BJ (cell line): ENCODE measurements at regions not wholly inside any gene's neighbourhood (a gene's known extent, or its start where the extent isn't known, plus 50 kb on each side); places are given as distances from the start of the nearest gene placed in this dataset.

ENCODE experiments used
- CTCF ChIA-PET: fragments of 350-600 bp; formaldehyde crosslinking; extraction: SDS; loops from one replicate; lab custom pipeline; 2021; ENCODE audit warnings: antibody characterized with exemption, inconsistent platforms; lab: Yijun Ruan, JAX
- POLR2A ChIA-PET: fragments of 300-600 bp; sonication (Branson Sonifier 250); formaldehyde crosslinking; extraction: SDS; loops from one replicate; lab custom pipeline; 2021; ENCODE audit warnings: antibody characterized with exemption; lab: Charles Lee
- DNase-seq: peaks from one replicate; pipeline ENCODE4 v3.0.0-alpha.2; 2011; ENCODE audit warnings: low read depth
- H3K27me3 ChIP-seq: 2 replicates; pipeline ENCODE4 v1.6.0; 2011; ENCODE audit warnings: low read length; ENCODE audit not compliant: control insufficient read depth, insufficient read depth
- H3K36me3 ChIP-seq: 2 replicates; pipeline ENCODE4 v1.5.1; 2011; ENCODE audit warnings: low read length; ENCODE audit not compliant: control insufficient read depth, insufficient read depth
- H3K4me3 ChIP-seq: 2 replicates; pipeline ENCODE4 v1.5.1; 2011; ENCODE audit warnings: low read depth, mild to moderate bottlenecking, control low read depth, low read length
- TF ChIP-seq, protein P1 (sequence below): IDR thresholded peaks from 2 replicates; pipeline ENCODE4 v1.5.1; 2011; ENCODE audit warnings: low read depth, mild to moderate bottlenecking, control low read depth, inconsistent platforms, low read length, moderate library complexity; ENCODE audit not compliant: insufficient read depth

DNA sequence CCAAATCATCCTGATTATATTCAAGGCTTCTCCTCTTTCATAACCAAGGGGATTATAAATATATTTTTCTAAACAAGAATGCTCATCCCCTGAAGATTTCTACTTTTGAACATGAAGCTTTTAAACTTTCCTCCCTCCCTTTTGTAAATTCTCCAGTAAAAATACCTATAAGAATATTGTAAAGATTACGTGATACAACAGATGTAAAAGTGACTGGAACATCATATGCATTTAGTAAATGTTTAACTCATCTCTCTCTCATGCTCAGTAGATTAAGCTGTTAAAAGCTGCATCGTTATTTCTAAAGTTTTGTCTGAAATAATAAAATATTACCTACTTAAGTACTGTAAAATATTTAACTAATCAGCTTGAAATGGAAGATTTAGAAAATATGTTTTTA lies 281.1 kb downstream of the SPRY2 start:
- Histone ChIP-seq H3K36me3 (no peaks in the 10 kb centered on the region), H3K27me3 (no peaks in the 10 kb centered on the region), H3K4me3 (no peak overlapping the region)
- TF ChIP-seq, protein P1, sequence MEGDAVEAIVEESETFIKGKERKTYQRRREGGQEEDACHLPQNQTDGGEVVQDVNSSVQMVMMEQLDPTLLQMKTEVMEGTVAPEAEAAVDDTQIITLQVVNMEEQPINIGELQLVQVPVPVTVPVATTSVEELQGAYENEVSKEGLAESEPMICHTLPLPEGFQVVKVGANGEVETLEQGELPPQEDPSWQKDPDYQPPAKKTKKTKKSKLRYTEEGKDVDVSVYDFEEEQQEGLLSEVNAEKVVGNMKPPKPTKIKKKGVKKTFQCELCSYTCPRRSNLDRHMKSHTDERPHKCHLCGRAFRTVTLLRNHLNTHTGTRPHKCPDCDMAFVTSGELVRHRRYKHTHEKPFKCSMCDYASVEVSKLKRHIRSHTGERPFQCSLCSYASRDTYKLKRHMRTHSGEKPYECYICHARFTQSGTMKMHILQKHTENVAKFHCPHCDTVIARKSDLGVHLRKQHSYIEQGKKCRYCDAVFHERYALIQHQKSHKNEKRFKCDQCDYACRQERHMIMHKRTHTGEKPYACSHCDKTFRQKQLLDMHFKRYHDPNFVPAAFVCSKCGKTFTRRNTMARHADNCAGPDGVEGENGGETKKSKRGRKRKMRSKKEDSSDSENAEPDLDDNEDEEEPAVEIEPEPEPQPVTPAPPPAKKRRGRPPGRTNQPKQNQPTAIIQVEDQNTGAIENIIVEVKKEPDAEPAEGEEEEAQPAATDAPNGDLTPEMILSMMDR, result no peak
- POLR2A ChIA-PET, result no interaction called here
- CTCF ChIA-PET, result no interaction called here
- DNase-seq, result no peak

DNA sequence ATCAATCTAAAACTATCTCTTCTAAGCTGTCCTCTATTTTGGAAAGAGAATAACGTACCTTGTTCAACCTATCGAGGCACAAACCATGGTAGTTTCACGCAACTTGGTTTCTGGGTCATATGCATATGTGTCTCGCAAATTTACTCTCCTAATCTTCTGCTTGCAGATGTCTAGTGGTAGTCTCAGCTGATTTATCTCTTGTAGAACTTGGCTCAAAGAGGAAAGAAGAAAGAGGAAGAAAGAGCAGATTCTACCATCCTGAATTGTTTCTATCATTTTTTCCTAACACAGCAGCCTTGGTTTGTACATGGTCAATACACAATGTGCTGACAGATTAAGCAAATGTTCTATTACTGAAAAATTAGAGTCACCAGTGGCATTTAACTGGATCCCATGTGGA lies 282.3 kb downstream of the SPRY2 start:
- CTCF ChIA-PET, result no interaction called here
- POLR2A ChIA-PET, result no interaction called here
- Histone ChIP-seq H3K36me3 (no peaks in the 10 kb centered on the region), H3K27me3 (no peaks in the 10 kb centered on the region), H3K4me3 (no peak overlapping the region)
- no peak for DNase-seq
- TF ChIP-seq, protein P1, result no peak

DNA sequence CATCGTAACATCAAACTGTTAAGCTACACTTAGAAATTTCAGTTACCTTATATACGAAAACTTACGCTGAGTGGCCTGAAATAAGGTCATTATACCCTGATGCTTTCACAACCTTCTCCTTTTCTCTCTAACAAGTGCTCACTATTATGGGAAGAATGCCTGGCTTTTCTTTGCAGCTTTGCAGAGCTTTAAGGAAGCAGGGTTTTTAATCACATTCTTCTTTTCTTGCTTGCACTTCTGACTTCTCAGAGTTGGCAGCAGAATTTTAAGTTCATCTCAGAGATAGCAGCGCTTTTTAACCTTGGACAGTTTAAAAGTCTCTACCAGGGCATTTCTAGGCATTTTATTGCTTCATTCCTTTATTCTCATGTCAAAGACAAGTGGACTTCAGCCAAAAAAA lies 285.1 kb downstream of the SPRY2 start:
- ChIA-PET POLR2A (no interaction called here), CTCF (no interaction called here)
- TF ChIP-seq, protein P1, result no peak
- no peak overlapping the region for H3K4me3 ChIP-seq
- H3K27me3 ChIP-seq, result no peaks in the 10 kb centered on the region
- no peaks in the 10 kb centered on the region for H3K36me3 ChIP-seq
- no peak for DNase-seq

DNA sequence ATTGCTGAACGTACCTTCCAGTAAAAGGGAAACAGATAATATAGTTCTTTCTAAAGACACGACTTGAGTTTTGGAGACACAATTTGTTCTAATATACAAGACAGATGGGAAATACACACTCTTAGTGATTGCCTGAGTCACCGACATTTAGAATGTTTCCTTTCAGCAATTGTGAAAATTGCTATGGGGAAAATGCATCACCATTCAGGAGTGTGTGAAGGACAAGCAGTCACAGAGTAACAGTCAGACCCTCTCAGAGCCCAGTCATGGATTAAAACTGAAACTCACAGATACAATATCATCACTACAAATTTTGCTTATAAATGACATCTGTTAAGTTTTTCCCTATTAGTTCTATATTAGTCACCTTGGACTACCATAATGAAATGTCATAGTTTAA lies 286.1 kb downstream of the SPRY2 start:
- no peaks in the 10 kb centered on the region for H3K36me3 ChIP-seq
- POLR2A ChIA-PET, result no interaction called here
- H3K27me3 ChIP-seq, result no peaks in the 10 kb centered on the region
- TF ChIP-seq, protein P1, result no peak
- no peak overlapping the region for H3K4me3 ChIP-seq
- CTCF ChIA-PET, result no interaction called here
- DNase-seq, result no peak

DNA sequence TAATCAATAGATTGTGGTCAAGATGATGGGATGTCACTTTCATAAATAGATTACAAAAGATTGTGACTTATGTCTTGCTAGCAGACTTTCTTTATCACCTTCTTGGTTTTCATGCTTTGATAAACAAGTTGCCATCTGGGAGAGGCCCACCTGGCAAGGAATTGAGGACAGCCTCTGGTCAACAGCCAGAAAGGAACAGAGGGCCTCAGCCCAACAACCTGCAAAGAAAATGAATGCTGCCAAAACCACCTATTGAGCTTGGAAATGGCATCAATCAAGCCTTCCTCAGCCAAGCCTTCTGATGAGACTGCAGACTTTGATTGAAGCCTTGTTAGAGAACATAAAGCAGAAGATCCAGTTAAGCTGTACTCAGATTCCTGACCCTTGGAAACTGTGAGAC lies 288.6 kb downstream of the SPRY2 start:
- TF ChIP-seq, protein P1, result no peak
- ChIA-PET POLR2A (no interaction called here), CTCF (no interaction called here)
- DNase-seq, result no peak
- Histone ChIP-seq H3K36me3 (no peaks in the 10 kb centered on the region), H3K4me3 (no peak overlapping the region), H3K27me3 (no peaks in the 10 kb centered on the region)
